Cerebellar nuclear complex (tissue), 1 donor: ENCODE measurements at regions not wholly inside any gene's neighbourhood (a gene's known extent, or its start where the extent isn't known, plus 50 kb on each side); places are given as distances from the start of the nearest gene placed in this dataset.
A peak's percentile ranks its signal among the peaks of the same experiment; 100 is the strongest.

Experiments used
- DNase-seq, 2 experiments: peaks; one replicate each; lab custom pipeline; 2025; lab: John Stamatoyannopoulos, UW

GRCh38 chr1:198904321-198904720 is 265.5 kb downstream of the PTPRC start:
- no peak for DNase-seq

- DNase-seq: no peak
Measured at GRCh38 chr1:198906739-198907422, 268.0 kb downstream of the PTPRC start.

GRCh38 chr1:198907423-198907746 is 268.5 kb downstream of the PTPRC start:
- no peak for DNase-seq

GRCh38 chr1:198908995-198909394 is 270.2 kb downstream of the PTPRC start:
- no peak for DNase-seq

GRCh38 chr1:198909973-198910372 is 271.1 kb downstream of the PTPRC start:
- no peak for DNase-seq

GRCh38 chr1:198910816-198911215 is 272.0 kb downstream of the PTPRC start:
- DNase-seq: no peak

GRCh38 chr1:198912046-198912445 is 273.2 kb downstream of the PTPRC start:
- DNase-seq: no peak

GRCh38 chr1:198913667-198914066 is 274.8 kb downstream of the PTPRC start:
- no peak for DNase-seq

- no peak for DNase-seq
Measured at GRCh38 chr1:198915327-198916231, 276.7 kb downstream of the PTPRC start.

GRCh38 chr1:198917226-198917625 is 278.4 kb downstream of the PTPRC start:
- no peak for DNase-seq

GRCh38 chr1:198918920-198919319 is 280.1 kb downstream of the PTPRC start:
- no peak for DNase-seq

GRCh38 chr1:198919667-198920398 is 281.0 kb downstream of the PTPRC start:
- DNase-seq: no peak

- DNase-seq: no peak
Measured at GRCh38 chr1:198922638-198923430, 284.0 kb downstream of the PTPRC start.

- DNase-seq: no peak
Measured at GRCh38 chr1:198923993-198924392, 285.2 kb downstream of the PTPRC start.

- DNase-seq: no peak
Measured at GRCh38 chr1:198925567-198925966, 286.7 kb downstream of the PTPRC start.

- no peak for DNase-seq
Measured at GRCh38 chr1:198927129-198927528, 288.3 kb downstream of the PTPRC start.

- no peak for DNase-seq
Measured at GRCh38 chr1:198929111-198929604, 290.3 kb downstream of the PTPRC start.

GRCh38 chr1:198929961-198930599 is 291.2 kb downstream of the PTPRC start:
- DNase-seq: peak in 1 of 2 experiments; percentile 10

- DNase-seq: no peak
Measured at GRCh38 chr1:198932351-198932991, 293.6 kb downstream of the PTPRC start.

GRCh38 chr1:198933515-198934222 is 294.8 kb downstream of the PTPRC start:
- DNase-seq: no peak
